Stimulated activated CD4-positive, alpha-beta T cell treated with anti-CD3 and anti-CD28 coated beads, Interleukin-12 subunit alpha, Interleukin-12 subunit beta, amount 100 ng/mL, for 4 hours (primary cell): ENCODE measurements at regions not wholly inside any gene's neighbourhood (a gene's known extent, or its start where the extent isn't known, plus 50 kb on each side); places are given as distances from the start of the nearest gene placed in this dataset.

Source experiments
- DNase-seq: peaks from one replicate; pipeline ENCODE4 v3.0.0-alpha.2; 2020

DNA sequence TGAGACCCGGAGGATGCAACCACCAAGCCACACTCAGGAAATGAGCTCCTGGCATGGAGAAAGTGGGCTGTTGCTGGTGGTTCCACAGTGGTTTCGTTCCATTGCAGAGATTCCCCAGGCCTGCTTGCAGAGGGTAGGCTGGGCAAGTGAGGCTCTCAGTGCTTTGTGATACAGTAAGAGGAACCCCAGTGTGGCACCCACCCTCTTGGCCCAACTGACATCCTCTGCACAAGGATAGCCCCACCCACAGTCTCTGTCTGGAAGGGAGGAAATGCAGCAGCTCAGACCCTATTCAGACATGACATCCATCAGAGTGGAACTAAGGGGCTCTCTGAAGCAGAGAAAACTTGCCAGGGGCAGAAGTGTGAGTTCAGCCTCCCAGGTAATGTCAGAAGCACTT lies 69.6 kb upstream of the FSTL4 start:
- DNase-seq, result no peak

DNA sequence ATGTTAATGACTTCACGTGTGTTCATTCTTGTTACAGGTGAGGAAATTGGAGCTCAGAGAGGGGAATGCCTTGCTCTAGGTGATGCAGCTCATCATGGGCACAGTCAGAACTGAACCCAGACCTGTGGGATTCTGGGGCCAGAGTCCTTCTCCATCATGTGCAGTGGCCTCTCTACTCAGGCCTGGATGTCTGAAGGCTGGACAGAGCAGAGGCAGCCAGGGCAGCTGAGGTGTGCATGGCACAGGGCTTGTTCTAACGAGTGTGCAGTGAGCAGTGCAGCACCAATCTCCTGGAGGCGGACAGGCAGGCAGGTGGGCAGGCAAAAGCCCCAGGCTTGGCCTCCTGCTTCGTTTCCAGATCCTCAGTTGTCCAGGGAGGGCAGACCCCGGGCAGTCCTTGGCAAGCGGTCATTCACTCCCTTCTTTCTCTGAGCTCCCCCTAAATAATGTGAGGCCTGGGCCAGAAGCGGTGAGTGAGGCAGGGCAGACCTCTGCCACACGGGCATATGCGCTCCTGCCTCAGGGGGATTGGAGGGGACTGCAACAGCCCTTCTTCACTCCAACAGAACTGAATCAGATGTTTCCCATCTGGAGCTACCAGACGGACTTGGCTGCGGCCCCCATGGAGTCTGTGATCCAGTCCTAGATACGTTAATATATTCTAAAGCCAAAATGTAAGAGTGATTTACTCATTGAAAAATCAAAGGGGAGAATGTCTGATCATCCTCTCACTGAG lies 68.7 kb upstream of the FSTL4 start:
- no peak for DNase-seq

DNA sequence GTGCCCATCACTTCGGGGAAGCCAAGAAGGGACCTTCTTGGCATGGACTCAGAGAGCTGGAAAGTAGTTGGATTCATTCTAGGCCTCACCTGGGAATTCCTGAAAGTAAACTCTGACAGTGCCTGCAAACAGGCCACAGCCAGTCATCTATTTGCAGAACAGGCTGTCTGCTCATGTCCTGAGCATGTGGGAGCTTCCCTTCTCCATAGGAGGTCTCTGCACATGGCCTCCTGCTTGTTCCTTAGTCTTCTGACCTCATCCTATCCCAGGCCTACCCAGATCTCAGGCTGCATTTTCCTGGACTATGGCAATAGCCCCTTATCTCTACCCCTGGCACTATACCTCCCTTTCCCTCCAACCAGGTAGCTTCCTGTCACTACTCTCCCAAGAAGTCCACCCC lies 67.2 kb upstream of the FSTL4 start:
- no peak for DNase-seq

DNA sequence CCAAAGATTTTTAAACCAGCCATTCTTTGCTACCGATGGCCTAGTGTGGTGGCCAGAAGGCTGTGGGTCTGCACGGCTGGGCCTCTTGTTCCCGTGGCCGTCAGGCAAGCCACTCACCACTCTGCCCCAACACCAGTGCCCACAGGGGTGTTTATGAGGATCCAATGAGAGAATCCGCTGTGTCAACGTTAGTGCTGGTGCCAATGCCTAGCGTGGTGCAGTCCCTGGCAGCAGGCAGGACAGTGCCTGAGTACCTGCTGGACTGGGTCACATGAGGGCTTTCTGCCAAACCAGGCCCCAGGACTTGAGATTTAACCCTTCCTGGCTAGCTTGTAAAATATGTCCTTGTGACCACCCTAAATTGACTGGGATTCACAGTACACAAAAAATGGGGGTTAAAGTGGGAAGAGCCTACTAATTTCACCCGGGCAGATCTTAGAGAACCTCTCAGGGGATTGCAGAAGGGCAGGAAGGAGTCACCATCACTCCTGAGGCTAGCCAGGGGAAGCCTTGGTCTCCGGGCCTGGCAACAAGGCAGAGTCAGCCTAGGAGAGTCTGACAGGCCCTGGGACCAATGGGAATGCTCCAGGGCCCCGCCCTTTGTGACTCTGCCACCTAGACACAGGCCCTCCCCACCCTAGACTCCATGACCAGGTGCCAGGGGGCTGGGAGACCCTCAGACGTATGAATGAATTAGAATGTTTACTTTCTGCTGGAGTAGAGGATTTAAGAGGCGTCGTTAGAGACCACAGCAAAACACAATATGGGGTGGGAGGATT lies 63.2 kb upstream of the FSTL4 start:
- DNase-seq, result no peak

DNA sequence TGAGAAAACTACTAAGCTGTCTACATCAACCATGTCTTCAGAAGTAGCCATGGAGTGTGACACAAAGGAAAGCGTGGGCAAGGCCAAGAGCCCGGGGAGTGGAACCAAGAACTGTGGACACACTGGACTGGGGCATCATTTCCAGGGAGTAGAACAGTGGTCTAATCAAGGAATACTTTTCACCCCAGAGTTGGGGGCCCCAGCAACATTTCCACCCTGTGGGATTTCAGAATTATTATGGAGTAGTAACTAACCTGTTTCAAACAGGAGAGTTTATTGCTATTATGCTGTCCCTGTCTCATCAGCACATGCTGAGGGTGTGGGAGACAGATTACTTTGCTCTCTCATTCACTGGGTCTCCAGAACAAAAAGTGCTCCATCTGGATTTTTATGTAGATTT lies 58.0 kb upstream of the FSTL4 start:
- DNase-seq, result no peak

DNA sequence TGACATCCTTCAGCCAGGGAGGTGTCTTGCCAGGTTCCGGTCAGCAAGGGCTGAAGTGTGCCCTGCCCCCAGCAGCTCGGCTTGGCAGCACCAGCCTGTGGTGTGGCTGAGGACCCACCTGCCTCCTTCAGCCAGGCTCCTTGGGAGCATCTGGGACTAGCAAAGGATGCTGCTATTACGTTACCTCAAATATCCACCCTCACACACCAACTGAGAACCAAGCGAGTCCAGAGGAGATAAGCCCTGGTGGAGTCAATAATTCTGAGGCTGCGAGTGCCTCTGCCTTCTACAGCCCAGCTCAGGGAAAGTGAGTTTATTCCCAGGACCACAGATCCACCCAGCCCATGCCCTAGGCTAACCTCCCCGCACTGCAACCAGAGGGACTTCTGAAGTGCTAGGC lies 57.1 kb upstream of the FSTL4 start:
- no peak for DNase-seq

DNA sequence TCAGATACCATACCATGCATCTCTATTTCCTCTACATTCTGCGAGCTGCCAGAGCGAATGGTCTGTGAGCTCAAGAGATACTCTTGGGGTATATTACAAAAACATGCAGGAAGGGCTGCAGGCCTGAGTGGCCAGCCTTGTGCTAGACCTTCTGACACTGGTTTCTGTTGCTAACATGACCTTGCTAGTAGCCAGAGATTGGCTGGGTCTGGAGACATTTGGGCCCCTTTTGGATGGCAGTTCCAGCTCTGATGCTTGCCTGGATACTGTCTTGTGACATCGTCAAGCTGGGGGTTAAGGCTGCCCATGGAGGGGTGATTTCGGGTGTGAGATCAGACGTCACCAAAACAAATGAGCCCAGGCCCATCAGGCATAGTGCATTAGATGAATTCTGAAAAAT lies 56.1 kb upstream of the FSTL4 start:
- DNase-seq, result no peak

DNA sequence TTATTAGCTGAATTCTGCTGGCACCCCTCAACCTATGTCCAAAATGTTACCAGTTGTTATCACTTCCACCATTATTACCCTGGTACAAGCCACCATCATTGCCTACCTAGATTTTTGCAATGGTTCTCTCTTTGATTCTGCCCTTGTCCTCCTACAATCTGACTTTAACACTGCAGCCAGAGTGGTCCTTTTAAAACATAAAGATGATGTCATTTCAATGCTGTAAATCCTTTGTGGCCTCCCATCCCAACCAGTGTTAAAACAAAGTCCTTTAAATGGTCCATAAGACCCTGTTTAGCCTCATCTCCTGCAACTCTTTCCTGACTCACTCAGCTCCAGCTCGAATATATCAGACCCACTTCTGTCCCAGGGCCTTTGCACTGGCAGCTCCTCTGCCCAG lies 54.9 kb upstream of the FSTL4 start:
- no peak for DNase-seq

DNA sequence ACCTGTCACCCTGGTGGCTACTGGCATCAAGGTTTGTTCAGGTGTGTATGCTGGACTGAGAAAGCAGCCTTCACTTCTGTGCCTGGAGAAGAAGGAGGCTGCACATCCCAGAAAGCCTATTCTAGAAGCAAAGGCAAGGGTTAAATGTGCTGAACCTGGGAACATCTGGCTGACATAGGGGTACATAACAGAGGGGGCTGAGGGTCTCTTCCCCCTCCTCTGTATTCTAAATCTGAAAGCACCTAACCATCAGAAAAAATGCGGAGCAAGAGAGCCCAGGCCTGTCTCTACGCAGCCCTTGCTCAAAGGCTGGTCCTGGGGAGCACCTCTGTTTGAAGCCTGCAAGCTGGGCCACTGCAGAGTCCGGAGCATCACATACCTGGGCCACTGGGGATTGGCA lies 53.2 kb upstream of the FSTL4 start:
- DNase-seq, result no peak

DNA sequence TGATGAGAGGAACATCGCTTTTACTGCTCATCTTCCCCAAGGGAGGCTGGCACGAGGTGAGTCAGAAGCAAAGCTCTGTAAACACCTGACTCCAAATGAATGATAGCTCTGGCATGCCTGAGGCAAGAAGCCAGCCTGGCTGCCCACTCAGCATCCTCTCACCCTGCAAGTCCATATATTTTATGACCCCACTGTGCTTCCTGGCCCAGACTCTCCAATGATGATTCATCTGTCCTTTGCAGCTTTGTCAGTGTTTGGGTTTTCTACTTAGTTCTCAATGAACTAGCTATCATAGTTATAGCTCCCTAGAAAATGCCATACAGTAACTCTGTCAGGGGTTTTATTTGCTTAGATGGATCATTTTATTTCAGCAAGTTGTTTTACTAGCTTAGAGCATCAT lies 52.1 kb upstream of the FSTL4 start:
- DNase-seq, result no peak

DNA sequence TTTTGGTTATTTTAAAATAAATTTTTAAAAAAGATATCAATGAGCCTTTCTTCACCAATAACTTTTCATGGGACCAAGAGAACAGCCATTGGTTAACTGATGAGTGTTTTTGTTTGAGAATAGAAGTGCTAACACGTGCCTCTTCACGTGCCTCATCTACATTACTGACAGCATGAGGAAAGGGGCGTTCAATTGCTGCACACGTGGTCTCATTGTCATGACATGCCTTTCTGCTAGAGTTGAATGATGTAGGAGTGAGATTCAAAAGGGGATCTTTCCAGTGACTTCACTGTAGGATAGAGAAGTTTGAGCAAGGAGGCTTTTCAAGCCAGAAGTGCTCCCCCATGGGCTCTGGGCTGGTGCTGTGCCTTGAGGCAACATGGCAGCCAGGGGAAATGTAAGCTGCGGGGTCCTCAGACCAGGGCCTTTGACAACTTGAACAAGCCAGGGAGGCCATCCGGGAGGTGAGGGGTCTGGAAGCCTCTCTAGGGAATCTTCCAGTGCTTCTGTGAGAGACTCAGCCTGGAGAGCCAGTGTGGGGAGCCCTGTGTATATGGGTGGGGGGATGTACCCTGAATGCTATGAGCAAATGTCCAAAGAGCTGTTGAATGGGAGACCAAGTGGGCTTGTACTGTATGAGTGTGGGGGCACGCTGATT lies 51.2 kb upstream of the FSTL4 start:
- DNase-seq, result no peak

DNA sequence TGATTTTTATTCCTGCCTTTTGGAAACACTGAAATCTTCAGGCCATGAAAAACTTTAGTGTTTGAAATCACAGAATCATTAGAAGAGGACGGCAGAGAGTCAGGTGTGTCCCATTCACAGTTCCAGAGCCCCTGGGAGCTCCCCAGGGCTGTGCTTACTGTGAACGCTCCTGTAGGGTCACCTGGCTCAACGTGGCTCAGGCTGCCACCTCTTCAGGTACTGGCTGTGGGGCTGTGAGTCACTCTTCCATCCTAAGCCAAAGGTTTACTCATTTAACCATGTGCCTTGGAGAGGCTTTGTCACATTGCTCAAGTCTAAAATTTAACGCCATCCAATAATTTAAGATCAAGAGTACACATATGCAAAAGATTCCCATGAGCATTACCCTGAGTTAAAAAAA lies 50.2 kb upstream of the FSTL4 start:
- DNase-seq, result no peak
